ENCODE measurements at regions not wholly inside any gene's neighbourhood (a gene's known extent, or its start where the extent isn't known, plus 50 kb on each side); places are given as distances from the start of the nearest gene placed in this dataset.

DNA sequence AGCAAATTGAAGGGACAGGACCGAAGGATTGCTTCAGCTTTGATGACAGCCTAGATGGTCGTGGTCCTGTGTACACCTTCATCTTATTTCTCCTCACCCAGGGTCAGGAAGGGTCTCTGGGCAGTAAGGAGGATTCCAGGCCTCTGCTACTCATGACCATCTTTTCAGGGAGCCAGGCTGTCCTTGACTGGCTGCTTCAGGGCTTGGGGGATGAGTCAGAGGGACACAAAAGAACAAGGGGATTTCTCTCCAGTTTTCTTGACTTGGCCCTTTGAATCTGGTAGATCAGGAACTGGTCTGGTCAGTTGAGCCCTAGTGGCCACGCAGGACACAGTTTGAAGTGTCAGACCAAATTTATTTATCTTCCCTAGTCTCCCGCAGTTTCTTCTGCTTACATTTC is 402.1 kb upstream of the CHD6 start:
- DNase-seq, result no peak

DNA sequence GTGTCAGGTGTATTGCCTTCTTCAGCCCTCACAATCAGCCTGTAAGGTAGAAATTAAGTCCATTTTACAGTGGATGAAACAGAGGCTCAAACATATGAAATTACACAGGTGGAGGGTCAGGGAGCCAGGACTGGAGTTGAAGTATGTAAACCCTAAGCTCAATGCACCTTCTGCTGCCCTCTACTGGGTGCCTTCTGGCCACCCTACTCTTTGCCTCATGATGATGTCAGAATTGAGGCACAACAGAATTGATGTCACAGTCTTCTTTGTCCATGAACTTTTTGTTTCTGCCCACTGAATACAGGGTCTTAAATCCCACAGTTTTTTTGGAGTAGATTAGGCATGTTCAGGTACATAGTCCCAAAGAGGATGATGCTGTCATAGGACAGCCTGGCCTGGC is 400.8 kb upstream of the CHD6 start:
- no peak for DNase-seq

DNA sequence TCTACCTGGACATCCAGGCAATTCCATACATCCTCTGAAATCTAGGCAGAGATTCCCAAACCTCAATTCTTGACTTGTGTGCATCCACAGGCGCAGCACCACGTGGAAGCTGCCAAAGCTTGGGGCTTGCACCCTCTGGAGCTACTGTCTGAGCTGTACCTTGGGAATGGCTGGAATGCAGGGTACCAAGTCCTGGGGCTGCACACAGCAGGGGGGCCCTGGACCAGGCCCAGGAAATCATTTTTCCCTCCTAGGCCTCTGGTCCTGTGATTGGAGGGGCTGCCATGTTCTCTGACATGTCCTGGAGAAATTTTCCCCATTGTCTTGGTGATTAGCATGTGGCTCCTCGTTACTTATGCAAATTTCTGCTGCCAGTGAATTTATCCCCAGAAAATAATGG is 391.9 kb upstream of the CHD6 start:
- DNase-seq, result no peak

DNA sequence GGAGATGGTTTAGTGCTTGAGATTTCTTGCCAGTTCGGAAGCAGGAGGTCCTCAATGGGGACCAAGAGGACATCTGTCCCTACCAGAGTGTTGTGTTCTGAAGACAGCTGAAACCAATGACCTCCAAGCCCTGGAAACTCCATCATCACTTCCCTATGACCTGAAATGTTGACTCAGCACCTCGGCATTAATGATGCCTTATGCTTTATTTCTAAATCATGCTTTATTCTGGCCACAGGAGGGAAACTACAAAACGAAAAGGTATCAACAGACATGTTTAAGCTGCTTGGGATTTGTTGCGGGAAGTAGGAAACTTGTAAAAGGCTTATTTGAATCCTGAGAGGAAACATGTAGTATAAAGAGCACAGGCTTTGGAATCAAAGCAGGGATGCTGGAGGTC is 389.1 kb upstream of the CHD6 start:
- no peak for DNase-seq

DNA sequence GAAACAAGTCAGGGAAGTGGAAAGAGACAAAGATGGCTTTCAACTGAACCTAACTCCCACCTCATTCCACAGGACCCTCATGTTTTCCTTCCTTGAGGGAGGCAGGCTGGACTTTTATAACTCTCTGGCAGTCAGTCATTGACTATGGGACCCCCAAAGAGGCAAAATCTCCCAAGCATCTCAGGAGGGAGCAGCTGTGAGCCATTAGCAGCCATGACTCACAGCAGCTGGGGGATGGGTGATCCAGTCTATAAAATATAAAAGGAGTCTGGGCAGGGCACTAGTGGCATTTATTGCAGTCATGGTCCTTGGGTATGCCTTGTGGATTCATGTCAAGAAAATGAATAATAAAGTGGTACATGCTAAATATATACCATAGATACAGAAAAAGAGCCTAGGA is 387.0 kb upstream of the CHD6 start:
- no peak for DNase-seq

DNA sequence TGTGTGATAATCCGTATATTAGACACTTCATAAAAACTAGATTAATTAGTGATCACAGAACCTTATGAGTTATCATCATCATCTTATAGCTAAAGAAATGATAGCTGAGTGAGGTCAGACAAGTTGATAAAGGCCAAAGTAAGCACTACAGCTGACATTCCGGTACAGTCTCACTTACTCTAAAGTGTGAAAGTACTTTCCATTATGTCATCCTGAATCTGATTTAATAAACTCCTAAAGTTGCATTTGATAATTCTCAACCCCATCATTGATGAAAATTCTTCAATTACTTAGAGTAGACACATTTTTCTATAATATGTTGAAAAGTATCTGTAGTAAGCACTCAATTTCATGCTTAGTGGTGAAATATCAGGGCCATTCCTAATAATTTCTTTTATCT is 385.2 kb upstream of the CHD6 start:
- DNase-seq, result no peak

DNA sequence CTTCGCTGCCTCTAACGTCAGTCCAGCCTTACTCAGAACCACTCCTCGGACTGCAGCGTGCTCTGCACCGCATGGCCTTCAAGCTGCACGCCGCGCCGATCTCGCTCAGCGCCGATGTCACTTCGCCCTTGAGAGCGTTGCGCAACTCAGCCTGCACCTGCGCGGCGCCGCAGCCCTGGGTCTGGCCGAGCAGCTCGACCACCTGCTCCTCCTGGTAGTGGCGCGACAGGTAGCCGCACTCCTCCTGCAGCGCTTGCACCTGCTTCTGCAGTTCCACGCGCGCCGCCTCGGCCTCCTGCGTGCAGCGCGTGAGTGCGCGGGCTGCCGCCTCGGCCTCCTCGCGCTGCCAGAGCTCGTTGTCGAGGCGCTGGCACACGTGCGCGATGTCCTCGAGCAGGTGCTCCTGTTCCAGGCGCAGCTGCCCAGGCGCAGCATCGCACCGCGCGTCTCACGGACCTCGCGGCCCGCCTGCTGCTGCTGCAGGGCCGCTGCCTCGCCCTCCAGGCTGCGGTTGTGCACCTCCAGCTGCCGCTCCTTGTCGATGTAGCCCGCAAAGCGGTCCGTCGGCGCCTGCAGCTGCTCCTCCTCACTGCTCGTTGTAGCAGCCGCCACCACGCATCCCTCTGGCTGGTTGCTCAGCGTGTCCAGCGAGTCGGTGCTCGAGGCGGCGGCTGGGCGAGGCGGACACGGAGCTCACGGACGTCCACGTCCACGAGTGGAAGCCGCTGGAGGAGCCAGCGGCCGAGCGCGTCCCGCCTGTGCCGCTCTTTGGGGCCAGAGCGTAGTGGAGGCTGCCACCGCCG is 380.6 kb upstream of the CHD6 start:
- DNase-seq, result no peak

DNA sequence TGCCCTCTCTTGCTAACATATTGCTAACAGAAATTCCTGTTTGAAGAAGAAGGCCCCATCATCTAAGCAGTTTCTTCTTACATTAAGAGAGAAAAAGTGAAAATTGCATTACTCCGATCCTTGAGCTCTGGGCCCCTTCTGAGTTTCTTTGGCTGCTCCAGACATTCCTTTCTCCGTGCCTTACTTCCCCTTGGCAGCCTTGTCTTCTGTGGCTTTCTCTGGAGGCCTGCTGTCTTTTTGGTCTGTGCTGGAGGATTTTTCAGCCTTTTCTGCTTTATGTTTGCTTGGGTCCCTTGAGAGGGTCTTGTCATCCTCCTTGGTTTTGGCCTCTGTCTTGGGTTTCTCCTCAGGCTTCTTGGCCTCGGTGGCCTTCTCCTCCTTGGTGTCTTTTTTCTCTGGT is 378.8 kb upstream of the CHD6 start:
- no peak for DNase-seq

DNA sequence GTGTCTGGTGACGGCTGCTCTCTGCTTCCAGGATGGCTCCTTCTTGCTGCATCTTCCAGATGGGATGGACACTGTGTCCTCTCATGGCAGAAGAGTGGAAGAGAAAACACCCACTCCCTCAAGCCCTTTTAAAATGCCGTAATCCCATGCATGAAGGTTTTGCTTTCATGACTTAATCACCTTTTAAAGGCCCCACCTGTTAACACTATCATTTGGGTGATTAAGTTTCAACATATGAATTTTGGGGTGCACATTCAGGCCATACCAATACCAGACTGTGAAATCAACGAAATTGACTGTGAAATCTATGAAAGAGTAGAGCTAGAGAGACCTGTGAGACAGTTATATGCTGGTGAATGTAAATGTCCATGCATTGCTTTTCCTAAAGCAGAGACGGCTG is 374.3 kb upstream of the CHD6 start:
- DNase-seq, result no peak

DNA sequence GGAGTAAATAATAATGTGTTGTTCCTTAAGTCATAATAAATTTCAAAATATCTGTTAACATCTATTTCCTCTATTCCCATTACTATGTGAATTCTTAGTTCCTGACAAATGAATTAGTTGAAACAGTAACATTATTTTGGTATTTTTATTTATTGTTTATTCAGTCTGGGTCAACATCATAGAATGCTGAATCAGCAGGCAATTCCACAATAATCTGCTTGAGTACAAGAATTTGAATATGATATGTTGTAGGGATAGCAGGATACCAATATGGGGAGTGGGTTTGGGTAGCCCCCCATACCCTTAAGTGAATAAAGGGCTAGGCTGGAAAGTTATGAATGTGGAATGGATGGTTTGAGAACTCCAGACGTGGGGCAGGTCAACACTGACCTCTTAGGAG is 373.2 kb upstream of the CHD6 start:
- no peak for DNase-seq

DNA sequence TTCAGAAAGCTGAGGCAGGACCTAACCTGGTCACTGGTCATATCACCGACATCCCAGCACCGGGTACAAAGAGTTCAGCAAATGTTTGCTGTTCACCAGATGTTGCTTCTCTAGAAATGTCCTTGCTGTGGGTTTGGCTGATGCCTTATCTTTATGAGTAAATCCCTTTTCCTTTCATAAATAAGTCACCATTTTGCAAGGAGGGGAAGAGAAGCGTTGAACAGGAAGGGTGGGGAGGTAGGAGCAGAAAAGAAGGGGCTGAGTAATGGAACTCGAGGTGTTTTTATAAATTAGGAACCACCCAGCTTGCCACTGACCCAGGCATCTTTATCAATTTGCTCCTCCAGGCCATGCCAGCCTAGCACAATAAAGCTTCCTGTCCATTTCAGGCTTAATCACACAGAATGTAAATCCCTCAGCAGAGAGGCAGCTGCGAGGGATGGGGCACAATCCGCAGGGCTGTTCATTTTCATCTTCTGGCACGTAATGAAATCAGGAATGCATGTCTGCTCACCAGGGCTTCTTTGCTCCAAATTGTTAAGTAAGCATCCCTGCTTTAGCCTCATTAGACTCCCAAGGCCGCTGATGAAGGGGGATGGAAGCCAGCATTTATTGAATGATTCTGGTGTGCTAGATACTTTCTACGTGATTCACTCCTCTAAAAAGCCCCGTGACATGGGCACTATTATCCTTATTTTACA is 371.9 kb upstream of the CHD6 start:
- peak; percentile 54 for DNase-seq

DNA sequence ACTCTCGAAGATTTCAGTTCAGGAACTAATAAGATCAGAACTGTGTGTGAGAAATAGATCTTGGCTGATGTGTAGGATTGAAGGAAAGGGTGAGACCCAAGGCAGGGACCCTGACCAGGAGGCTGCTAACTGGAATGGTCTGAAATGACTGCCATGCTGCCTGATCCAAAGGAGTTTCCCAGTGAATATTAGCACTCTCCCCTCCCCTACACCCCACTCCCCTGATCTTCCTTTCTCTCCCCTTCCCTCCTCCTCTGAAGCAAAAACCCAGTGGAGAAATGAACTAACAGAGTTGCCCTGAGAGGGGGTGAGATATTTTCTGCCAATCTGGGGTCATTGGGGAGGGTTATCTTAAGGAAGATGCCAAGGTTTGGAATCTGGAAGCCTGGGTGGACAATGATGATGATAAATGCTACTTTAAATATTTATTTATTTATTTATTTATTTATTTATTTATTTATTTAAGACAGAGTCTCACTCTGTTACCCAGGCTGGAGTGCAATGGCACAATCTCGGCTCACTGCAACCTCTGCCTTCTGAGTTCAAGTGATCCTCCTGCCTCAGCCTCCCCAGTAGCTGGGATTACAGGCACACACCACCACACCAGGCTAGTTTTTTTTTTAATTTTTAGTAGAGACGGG is 371.0 kb upstream of the CHD6 start:
- DNase-seq, result no peak

DNA sequence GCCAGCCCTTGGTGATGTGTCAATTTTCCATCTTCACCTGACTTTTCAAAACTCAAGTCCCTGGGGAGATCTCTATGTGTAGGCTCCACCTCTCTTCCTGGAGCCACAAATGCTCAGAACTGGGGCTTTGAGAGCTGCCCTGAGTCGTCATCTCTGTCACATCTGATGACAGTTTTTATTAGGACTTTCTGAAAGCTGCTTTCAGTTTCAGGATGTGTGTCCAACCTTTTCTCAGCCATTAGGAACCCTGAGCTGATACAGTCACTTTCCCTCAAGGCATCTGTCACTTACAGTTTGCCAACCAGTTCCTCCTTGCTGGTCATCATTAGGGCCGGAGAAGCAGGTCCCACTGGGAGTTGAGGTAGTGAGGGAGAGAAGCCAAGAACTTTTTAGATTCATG is 365.9 kb upstream of the CHD6 start:
- DNase-seq, result no peak

DNA sequence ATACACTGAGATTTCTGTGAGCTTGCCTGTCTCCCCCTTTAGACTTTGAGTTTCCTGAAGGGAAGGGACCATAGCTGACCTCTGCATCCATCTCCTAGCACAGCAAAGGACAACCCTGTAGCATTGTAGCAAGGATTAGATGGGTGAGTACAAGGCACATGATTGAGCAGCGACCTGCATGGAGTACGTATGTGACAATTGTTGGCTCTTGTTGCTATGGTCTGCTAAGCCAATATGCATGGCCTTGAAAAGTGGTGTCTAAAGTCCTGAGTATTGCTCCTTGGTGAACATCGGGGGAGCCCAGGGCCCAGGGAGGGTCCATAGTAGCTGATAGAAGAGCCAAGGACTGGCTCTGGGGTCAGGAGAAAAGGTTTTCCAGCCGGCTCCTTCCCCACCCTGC is 365.0 kb upstream of the CHD6 start:
- DNase-seq, result no peak

DNA sequence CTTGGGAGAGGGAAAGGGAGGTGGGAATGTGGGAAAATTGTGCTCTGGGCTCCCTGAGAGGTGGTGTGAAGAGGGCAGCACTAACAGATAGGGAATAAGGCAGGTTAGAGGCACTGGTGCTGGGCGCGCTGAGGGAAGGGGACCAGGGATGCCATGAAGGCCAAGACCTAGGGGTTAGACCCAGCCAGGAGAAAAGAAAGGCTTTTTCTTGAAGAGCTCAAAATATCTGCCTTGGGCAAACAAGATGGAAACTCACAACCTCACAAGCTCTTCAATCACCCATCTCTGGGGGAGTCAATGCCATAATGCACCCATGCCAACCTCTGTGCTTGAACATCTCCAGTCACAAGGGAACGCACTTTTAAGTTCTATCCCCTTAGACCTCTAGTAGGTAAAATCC is 363.6 kb upstream of the CHD6 start:
- DNase-seq, result no peak

DNA sequence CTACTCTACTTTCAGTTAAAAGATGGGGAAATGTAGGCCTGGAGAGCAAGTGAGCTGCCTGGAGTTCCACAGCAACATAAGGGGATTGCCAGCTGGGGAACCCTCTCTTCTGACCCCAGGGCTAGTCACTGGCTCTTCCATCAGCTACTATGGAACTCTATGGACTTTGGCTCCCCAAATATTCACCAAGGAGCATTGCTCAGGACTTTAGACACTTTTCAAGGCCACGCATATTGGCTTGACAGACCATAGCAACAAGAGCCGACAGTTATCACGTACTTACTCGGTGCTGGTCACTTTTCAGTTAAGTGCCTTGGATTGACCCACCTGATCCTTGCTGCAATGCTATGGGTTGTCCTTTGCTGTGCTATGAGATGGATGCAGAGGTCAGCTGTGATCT is 360.7 kb upstream of the CHD6 start:
- no peak for DNase-seq

DNA sequence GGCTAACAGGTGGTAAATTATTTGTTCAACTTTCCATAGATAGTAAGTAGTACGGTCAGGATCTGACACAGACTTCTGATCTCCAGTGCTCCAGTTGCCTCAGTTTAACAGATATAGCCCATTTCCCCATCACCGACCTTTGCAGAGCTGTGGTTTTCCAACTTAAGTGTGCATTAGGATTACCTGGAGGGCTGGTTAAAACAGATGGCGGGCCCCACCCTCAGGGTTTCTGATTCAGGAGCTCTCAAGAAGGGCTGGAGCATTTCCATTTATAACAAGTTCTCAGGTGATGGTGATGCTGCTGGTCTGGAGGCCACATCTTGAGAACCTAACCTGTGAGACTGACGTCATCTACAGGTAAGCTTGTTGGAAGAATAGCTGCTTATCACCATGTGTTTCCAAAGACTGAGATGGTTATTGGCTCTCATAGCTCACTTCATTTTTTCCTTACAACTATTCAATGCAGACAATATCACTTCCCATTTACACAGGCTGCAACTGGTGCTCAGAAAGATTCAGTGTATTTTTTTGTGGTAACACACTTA is 360.1 kb upstream of the CHD6 start:
- DNase-seq, result no peak

DNA sequence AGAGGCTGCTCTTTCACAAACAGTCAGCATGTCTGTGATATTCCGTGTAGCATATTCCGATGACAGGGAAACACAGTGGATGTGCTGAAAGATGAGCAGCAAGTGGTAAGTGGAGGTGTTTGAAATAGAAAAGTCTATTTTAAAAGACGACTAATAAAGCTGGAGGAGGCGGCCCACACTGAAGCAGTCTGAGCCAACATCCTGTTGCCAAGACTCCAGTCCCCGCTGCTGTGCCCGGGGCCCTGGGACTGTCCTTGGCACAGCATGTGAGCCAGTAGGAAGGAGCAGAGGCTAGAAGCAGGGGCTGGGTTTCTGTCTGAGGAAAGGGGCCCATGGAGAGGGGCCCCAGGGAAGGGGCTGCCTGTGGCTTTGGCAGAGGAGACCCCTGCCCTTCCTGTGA is 351.5 kb upstream of the CHD6 start:
- DNase-seq, result peak; percentile 24

DNA sequence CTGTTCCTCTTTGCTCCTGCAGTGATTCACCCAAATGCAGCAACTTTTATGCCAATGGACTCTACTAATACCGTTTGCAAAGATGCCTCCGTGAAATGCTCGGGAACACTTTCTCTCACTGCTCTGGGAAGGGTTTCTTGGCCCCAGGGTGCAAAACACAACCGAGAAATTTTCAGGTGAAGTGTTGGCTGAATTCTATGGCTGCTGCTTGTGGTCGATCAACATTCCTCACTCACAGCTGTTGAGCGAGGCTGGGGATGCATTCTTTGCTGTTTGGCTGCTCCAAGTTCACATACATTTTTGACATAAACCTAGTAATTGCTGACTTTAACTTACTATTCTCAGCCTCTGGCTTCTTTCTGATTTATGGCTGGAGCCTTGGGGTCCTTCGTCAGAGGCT is 342.0 kb upstream of the CHD6 start:
- no peak for DNase-seq

DNA sequence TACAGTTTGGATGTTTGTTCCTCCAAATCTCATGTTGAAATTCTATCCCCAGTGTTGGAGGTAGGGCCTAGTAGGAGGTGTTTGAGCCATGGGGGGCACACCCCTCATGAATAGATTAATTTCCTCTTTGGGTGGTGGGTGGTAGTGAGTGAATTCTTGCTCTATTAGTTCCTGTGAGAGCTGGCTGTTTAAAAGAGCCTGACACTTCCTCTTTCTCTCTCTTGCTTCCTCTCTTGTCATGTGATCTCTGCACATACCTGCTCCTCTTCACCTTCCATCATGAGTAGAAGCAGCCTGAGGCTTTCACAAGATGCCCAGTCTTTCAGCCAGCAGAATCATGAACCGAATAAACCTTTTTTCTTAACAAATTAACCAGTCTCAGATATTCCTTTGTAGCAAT is 340.2 kb upstream of the CHD6 start:
- no peak for DNase-seq

DNA sequence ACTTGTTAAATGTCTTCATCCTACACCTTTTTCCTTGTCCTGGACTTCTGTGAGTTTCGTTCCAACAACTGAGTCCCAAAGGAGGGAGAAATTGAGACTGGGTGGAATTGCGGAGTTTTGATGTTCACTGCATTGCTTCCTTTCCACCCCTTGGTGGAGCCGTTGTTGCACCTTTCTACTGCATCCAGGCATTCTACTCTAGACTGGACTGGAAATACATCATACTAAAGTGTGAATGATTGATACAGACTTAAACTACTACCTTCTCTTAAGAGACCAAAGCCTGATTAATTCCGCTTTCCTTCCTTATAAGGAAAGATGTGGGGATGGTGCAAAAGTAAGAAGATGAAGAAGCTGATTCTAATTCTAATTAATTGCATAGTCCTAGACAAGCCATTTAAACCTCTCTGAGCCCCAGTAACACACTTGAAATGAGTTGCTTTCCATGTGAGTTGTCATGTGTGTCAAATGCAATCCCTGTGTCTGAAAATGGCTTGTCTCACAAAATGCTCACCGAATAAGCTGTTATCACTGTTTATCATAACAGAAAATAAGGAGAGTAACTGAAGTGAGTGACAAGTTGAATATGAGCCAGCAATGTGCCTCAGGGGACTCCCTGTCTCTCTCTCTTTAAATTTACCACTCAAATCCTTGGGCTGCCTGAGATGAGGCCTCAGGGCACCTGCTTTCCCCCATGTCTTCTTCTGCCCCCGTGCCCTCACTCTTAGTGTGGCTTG is 338.3 kb upstream of the CHD6 start:
- DNase-seq, result no peak

DNA sequence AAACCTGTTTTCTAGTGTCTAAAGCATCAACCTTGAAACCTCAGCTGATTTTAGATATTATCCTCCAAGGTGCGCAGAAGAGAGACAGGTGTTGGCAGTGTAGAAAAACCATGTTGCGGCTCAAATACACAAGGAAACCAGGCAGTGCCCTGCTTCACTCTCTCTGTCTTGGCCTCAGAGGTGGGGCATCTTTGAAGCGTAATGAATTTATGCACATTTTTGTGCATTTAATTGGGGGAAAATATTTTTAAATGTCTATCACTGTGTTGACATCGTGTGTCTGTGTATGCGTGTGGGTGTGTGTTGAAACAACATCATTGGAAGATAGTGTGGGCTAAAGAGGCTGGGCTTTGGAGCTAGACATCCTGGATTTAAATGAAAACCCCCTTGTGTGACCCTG is 334.0 kb upstream of the CHD6 start:
- DNase-seq, result no peak

DNA sequence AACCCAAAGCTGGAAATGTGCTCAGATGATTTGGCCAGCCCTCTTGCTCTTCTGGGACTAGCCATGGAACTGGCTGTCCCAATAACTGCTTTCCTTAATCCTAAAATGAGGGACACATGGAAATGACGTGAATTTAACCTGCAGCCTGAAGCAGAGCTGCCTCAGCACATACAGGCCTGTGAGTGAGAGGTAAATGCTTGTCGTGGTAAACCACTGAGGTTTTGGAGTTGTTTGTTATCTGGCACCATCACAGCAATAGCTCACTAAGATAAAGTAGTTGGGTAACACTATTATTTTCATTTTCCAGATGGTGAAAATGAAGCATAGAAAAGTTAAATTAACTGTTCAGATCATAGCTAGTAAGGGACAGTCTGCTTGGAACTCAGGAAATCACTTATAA is 333.4 kb upstream of the CHD6 start:
- no peak for DNase-seq

Data from right hindlimb (tissue), 1 donor.